H1 (cell line): ENCODE measurements at regions not wholly inside any gene's neighbourhood (a gene's known extent, or its start where the extent isn't known, plus 50 kb on each side); places are given as distances from the start of the nearest gene placed in this dataset.

Experiments
- CTCF ChIA-PET: fragments of 300-600 bp; sonication (Branson Sonifier 250); formaldehyde crosslinking; loops from one replicate; lab custom pipeline; 2021; ENCODE audit not compliant: partially characterized antibody; lab: Charles Lee
- POLR2A ChIA-PET: fragments of 300-600 bp; sonication (Branson Sonifier 250); formaldehyde crosslinking; loops from one replicate; lab custom pipeline; 2021; ENCODE audit warnings: inconsistent platforms; ENCODE audit not compliant: partially characterized antibody; lab: Charles Lee
- DNase-seq, 2 experiments: peaks; one replicate each; pipeline versions ENCODE4 v3.0.0 to v3.0.0-alpha.2; 2010 to 2022; ENCODE audit warnings: low spot score in 2 of 2, low read depth in 1 of 2, mixed read lengths in 1 of 2
- FAIRE-seq: peaks from 2 replicates; lab custom pipeline; 2011; peaks lifted over from hg19 to GRCh38; lab: Jason Lieb, UNC
- H2AFZ ChIP-seq: 2 replicates; pipeline ENCODE4 v1.8.1; 2012; ENCODE audit warnings: low read length, inconsistent platforms
- H2AK5ac ChIP-seq: 2 replicates; pipeline ENCODE4 v1.6.1; 2013; ENCODE audit warnings: low read depth, low read length
- H2BK120ac ChIP-seq: replicated peaks from 2 replicates; pipeline ENCODE3; 2013; ENCODE audit warnings: low read depth, low read length, inconsistent platforms
- H2BK12ac ChIP-seq: 2 replicates; pipeline ENCODE4 v1.6.1; 2013; ENCODE audit warnings: low read depth, low read length
- H2BK15ac ChIP-seq: 2 replicates; pipeline ENCODE4 v1.6.1; 2013; ENCODE audit warnings: low read length
- H2BK20ac ChIP-seq: 2 replicates; pipeline ENCODE4 v1.6.1; 2013; ENCODE audit warnings: low read length
- H2BK5ac ChIP-seq: 2 replicates; pipeline ENCODE4 v1.6.1; 2013; ENCODE audit warnings: low read depth, low read length
- H3K14ac ChIP-seq: 2 replicates; pipeline ENCODE4 v1.6.1; 2013; ENCODE audit warnings: inconsistent platforms; ENCODE audit not compliant: insufficient read length
- H3K18ac ChIP-seq: 2 replicates; pipeline ENCODE4 v1.6.1; 2013; ENCODE audit warnings: low read length; ENCODE audit errors: extremely low read depth
- H3K23ac ChIP-seq: 2 replicates; pipeline ENCODE4 v1.6.1; 2013; ENCODE audit warnings: inconsistent platforms; ENCODE audit not compliant: insufficient read length
- H3K23me2 ChIP-seq: 2 replicates; pipeline ENCODE4 v1.6.1; 2013; ENCODE audit warnings: low read depth, low read length
- H3K27ac ChIP-seq: 2 replicates; pipeline ENCODE4 v1.6.1; 2011; ENCODE audit warnings: low read depth, low read length, inconsistent platforms
- H3K27me3 ChIP-seq, 4 experiments: replicated peaks in 1 of 4; 1 replicate in 1 of 4; 2 replicates in 3 of 4; pipeline versions ENCODE4 v1.6.1 to v1.8.1; 2011 to 2013; ENCODE audit warnings: low read length in 3 of 4, mild to moderate bottlenecking in 3 of 4, inconsistent platforms in 2 of 4, mixed read lengths in 2 of 4, moderate library complexity in 1 of 4; ENCODE audit not compliant: control insufficient read depth in 3 of 4, insufficient read depth in 3 of 4; ENCODE audit errors: extremely low read depth in 1 of 4
- H3K36me3 ChIP-seq, 4 experiments: 2 replicates each; pipeline versions ENCODE4 v1.6.1 to v1.8.1; 2011 to 2013; ENCODE audit warnings: mild to moderate bottlenecking in 4 of 4, low read length in 3 of 4, moderate library complexity in 2 of 4, control low read depth in 1 of 4, inconsistent platforms in 1 of 4; ENCODE audit not compliant: insufficient read depth in 4 of 4, control insufficient read depth in 2 of 4
- H3K4ac ChIP-seq: replicated peaks from 2 replicates; pipeline ENCODE3; 2013; ENCODE audit warnings: low read length, low read depth, mixed read lengths, inconsistent platforms; ENCODE audit not compliant: insufficient read length
- H3K4me1 ChIP-seq, 4 experiments: replicated peaks in 1 of 4; 1 replicate in 1 of 4; 2 replicates in 3 of 4; pipeline versions ENCODE4 v1.6.1 to v1.8.1; 2011 to 2013; ENCODE audit warnings: low read length in 3 of 4, inconsistent platforms in 2 of 4, mixed read lengths in 1 of 4; ENCODE audit not compliant: insufficient read depth in 4 of 4, control insufficient read depth in 3 of 4
- H3K4me2 ChIP-seq, 2 experiments: 2 replicates each; pipeline versions ENCODE4 v1.6.1 to v1.8.1; 2011 to 2013; ENCODE audit warnings: low read depth in 2 of 2, low read length in 2 of 2, control low read depth in 1 of 2, inconsistent platforms in 1 of 2, mild to moderate bottlenecking in 1 of 2; ENCODE audit not compliant: insufficient read depth in 1 of 2
- H3K4me3 ChIP-seq, 4 experiments: fragments of 200-600, 300-600 bp in 1 of 4; sonication (generic), shearing (Covaris generic), sonication (Bioruptor Twin) in 1 of 4; 2 replicates each; pipeline versions ENCODE4 v1.5.1 to v1.8.1; 2011 to 2016; ENCODE audit warnings: low read length in 4 of 4, low read depth in 3 of 4, control low read depth in 2 of 4, inconsistent platforms in 2 of 4, mild to moderate bottlenecking in 2 of 4, mixed read lengths in 1 of 4, moderate library complexity in 1 of 4; ENCODE audit not compliant: insufficient read depth in 2 of 4; ENCODE audit errors: extremely low read depth in 1 of 4
- H3K56ac ChIP-seq: replicated peaks from 2 replicates; pipeline ENCODE3; 2013; ENCODE audit warnings: low read depth, mild to moderate bottlenecking, mixed read lengths, low read length, inconsistent platforms; ENCODE audit not compliant: insufficient read length
- H3K79me1 ChIP-seq: 2 replicates; pipeline ENCODE4 v1.6.1; 2013; ENCODE audit warnings: low read depth, low read length, control low read depth
- H3K79me2 ChIP-seq, 2 experiments: 2 replicates each; pipeline versions ENCODE4 v1.6.1 to v1.8.1; 2012 to 2013; ENCODE audit warnings: low read length in 2 of 2, mild to moderate bottlenecking in 2 of 2, inconsistent platforms in 1 of 2; ENCODE audit not compliant: insufficient read depth in 2 of 2, control insufficient read depth in 1 of 2
- H3K9ac ChIP-seq, 4 experiments: replicated peaks in 1 of 4; 1 replicate in 1 of 4; 2 replicates in 3 of 4; pipeline versions ENCODE4 v1.6.1 to v1.8.1; 2011 to 2013; ENCODE audit warnings: low read depth in 3 of 4, low read length in 3 of 4, control low read depth in 2 of 4, mild to moderate bottlenecking in 2 of 4, moderate library complexity in 2 of 4, inconsistent platforms in 1 of 4; ENCODE audit errors: extremely low read depth in 1 of 4
- H3K9me3 ChIP-seq, 2 experiments: 2 replicates each; pipeline versions ENCODE4 v1.6.1 to v1.8.1; 2012 to 2013; ENCODE audit warnings: mild to moderate bottlenecking in 2 of 2, moderate library complexity in 2 of 2, control low read depth in 1 of 2, inconsistent platforms in 1 of 2, low read depth in 1 of 2, low read length in 1 of 2, mixed read lengths in 1 of 2; ENCODE audit not compliant: insufficient read depth in 2 of 2
- H4K20me1 ChIP-seq, 2 experiments: replicated peaks in 1 of 2; 2 replicates each; pipeline versions ENCODE3 to v1.8.1; 2011 to 2013; ENCODE audit warnings: inconsistent platforms in 2 of 2, low read length in 2 of 2, mild to moderate bottlenecking in 1 of 2; ENCODE audit not compliant: insufficient read depth in 2 of 2, control insufficient read depth in 1 of 2
- H4K5ac ChIP-seq: 2 replicates; pipeline ENCODE4 v1.6.1; 2013; ENCODE audit warnings: low read length, low read depth, mixed read lengths, inconsistent platforms; ENCODE audit not compliant: insufficient read length
- H4K8ac ChIP-seq: 2 replicates; pipeline ENCODE4 v1.8.0; 2013; ENCODE audit warnings: mild to moderate bottlenecking, moderate library complexity, low read length, inconsistent platforms; ENCODE audit not compliant: insufficient read depth; ENCODE audit errors: extremely low read depth
- H4K91ac ChIP-seq: replicated peaks from 2 replicates; pipeline ENCODE3; 2013; ENCODE audit warnings: low read length, mixed read lengths, inconsistent platforms; ENCODE audit not compliant: insufficient read length
- CBX5 ChIP-seq: fragments of 300-800, 300-1000 bp; sonication (generic); IDR thresholded peaks from 2 replicates; pipeline ENCODE4 v1.7.1; 2016; ENCODE audit warnings: antibody characterized with exemption, low read length, low read depth
- KDM1A ChIP-seq: fragments of 200-600, 300-600 bp; sonication (generic); IDR thresholded peaks from 2 replicates; pipeline ENCODE4 v1.7.1; 2016; ENCODE audit warnings: mild to moderate bottlenecking, low read length, borderline replicate concordance
- MAX ChIP-seq: IDR thresholded peaks from 2 replicates; pipeline ENCODE4 v1.6.1; 2012; ENCODE audit warnings: inconsistent platforms
- ZNF274 ChIP-seq: IDR thresholded peaks from 2 replicates; pipeline ENCODE4 v1.7.0; 2012; ENCODE audit warnings: low read length, borderline replicate concordance; ENCODE audit errors: extremely low read depth
- WGBS, 2 experiments: shearing (Covaris generic) in 1 of 2; methylation state at CpG; one replicate each; pipeline versions ENCODE4 v1.1.6 to v1.1.7; 2013 to 2015; ENCODE audit warnings: low lambda C conversion rate in 2 of 2, mixed read lengths in 2 of 2, inconsistent platforms in 1 of 2, low coverage in 1 of 2, missing lambda C conversion rate in 1 of 2; ENCODE audit not compliant: insufficient replicate concordance in 2 of 2, insufficient coverage in 1 of 2, insufficient read length in 1 of 2; ENCODE audit errors: extremely low coverage in 1 of 2, missing lambda C conversion rate in 1 of 2; 5-methylcytosine and 5-hydroxymethylcytosine counted together
- TF ChIP-seq, protein P1 (sequence below), 3 experiments: IDR thresholded peaks; 1 replicate in 2 of 3; 2 replicates in 1 of 3; pipeline versions ENCODE4 v1.5.1 to v1.6.1; 2011; ENCODE audit warnings: low read length in 3 of 3, mild to moderate bottlenecking in 3 of 3, inconsistent platforms in 2 of 3, low read depth in 1 of 3, moderate library complexity in 1 of 3; ENCODE audit not compliant: insufficient read depth in 1 of 3; ENCODE audit errors: control extremely low read depth in 1 of 3

DNA sequence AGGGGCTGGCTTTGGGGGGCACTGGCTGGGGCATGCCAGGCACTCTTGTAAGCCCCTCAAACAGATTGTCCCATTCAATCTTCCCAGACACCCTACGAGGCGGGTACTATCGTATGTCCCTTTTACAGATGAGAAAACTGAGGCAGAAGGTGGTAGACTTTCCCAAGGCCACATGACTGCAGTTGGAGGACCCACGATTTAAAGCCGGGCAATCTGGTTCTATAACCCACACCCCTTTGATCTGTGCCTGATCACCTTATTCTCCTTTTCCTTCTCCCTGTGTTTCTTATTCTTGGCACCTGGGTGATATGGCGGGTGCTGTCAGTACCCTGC lies 146.3 kb upstream of the IRX3 start:
- H3K23me2 ChIP-seq = no peaks in the 10 kb centered on the region; the same call in 1 of the 2 replicates
- no peak overlapping the region for H2BK12ac ChIP-seq
- no peaks in the 10 kb centered on the region for H3K36me3 ChIP-seq
- no peak overlapping the region for H4K8ac ChIP-seq
- no peak overlapping the region for H2BK5ac ChIP-seq
- H3K4me1 ChIP-seq = peaks cover 0 to 3% (median 0%) of the 10 kb centered on the region in 4 experiments; a peak in 3 of 7 replicates
- no peak overlapping the region for H3K4me3 ChIP-seq
- ChIA-PET CTCF (interaction anchor here (0.7 to 1.6 kb wide), 2 partner anchors 8 to 43 kb away, joined by 3 read pairs; no protein-coding TSS in a partner anchor), POLR2A (no interaction called here)
- no peak overlapping the region for H3K23ac ChIP-seq
- FAIRE-seq = no peak
- no peak overlapping the region for H3K18ac ChIP-seq
- 87% methylated on average over 6 of the region's 6 CpGs; no CpG with 5 or more reads in 1 of the 2 experiments for WGBS, 2 experiments
- H3K27ac ChIP-seq = no peak overlapping the region
- H2BK15ac ChIP-seq = no peak overlapping the region
- H4K5ac ChIP-seq = no peak overlapping the region
- no peak overlapping the region for H2BK20ac ChIP-seq
- no peaks in the 10 kb centered on the region for H3K79me2 ChIP-seq
- H3K9ac ChIP-seq = no peak overlapping the region
- no peak overlapping the region for H4K91ac ChIP-seq
- H3K4ac ChIP-seq = no peak overlapping the region
- no peaks in the 10 kb centered on the region for H4K20me1 ChIP-seq
- no peak overlapping the region for H3K4me2 ChIP-seq
- DNase-seq = no peak
- peaks cover 0 to 8% (median 2%) of the 10 kb centered on the region in 4 experiments; a peak in 3 of 7 replicates for H3K27me3 ChIP-seq
- TF ChIP-seq, protein P1, sequence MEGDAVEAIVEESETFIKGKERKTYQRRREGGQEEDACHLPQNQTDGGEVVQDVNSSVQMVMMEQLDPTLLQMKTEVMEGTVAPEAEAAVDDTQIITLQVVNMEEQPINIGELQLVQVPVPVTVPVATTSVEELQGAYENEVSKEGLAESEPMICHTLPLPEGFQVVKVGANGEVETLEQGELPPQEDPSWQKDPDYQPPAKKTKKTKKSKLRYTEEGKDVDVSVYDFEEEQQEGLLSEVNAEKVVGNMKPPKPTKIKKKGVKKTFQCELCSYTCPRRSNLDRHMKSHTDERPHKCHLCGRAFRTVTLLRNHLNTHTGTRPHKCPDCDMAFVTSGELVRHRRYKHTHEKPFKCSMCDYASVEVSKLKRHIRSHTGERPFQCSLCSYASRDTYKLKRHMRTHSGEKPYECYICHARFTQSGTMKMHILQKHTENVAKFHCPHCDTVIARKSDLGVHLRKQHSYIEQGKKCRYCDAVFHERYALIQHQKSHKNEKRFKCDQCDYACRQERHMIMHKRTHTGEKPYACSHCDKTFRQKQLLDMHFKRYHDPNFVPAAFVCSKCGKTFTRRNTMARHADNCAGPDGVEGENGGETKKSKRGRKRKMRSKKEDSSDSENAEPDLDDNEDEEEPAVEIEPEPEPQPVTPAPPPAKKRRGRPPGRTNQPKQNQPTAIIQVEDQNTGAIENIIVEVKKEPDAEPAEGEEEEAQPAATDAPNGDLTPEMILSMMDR (IDR thresholded peaks at IDR 0.05; ENCODE audit: control extremely low read depth in 1 of 3, insufficient read depth in 1 of 3, low read depth in 1 of 3, low read length in 3 of 3) = no peak
- TF ChIP-seq ZNF274 = no peak
- TF ChIP-seq MAX = no peak
- TF ChIP-seq CBX5 = no peak
- TF ChIP-seq KDM1A = 0 out of 2 replicates have a peak, but pooled peaks have one; percentile 14
- no peak overlapping the region for H3K56ac ChIP-seq
- H2AFZ ChIP-seq = no peak overlapping the region
- 0 out of 4 replicates have a peak, but pooled peaks cover 0 to 9% of the 10 kb centered on the region in 2 experiments for H3K9me3 ChIP-seq
- no peaks in the 10 kb centered on the region for H3K79me1 ChIP-seq
- H3K14ac ChIP-seq = no peak overlapping the region
- no peak overlapping the region for H2BK120ac ChIP-seq
- no peak overlapping the region for H2AK5ac ChIP-seq
